Activated CD4-positive, alpha-beta T cell treated with anti-CD3 and anti-CD28 coated beads for 24 hours (primary cell): ENCODE measurements at regions not wholly inside any gene's neighbourhood (a gene's known extent, or its start where the extent isn't known, plus 50 kb on each side); places are given as distances from the start of the nearest gene placed in this dataset.
"Not testable (repeated sequence)": the region's sequence is repeated elsewhere in the genome, so short reads cannot be mapped to it uniquely, and the experiment has no call there.

ENCODE experiments used
- DNase-seq, 2 donors: peaks; one replicate each; pipeline ENCODE4 v3.0.0-alpha.2; 2020; ENCODE audit warnings: low read depth in 2 of 2

- no peak for DNase-seq
Observed at GRCh38 chr2:16973586-16974286, 308.1 kb upstream of the CYRIA start.

DNA sequence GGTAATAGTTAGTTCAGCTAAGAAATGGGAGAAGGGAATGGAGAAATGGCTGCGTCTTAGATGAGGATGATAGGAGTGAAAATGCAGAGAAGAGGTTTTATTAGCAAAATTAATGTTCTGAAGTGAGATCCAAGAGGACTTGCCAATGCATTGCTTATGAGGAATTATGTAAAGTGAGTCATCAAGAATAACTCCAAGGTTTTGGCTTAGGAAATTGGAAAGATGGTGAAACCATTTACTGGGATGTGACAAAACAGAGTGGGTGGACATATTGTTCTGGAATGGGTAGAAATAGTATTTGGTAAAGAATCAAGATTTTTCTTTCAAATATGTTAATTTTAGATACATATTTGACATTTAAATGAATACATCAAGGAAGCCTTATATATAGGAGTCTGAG lies 306.6 kb upstream of the CYRIA start:
- DNase-seq: no peak

GRCh38 chr2:16971722-16972234 lies 306.1 kb upstream of the CYRIA start:
- no peak for DNase-seq

DNA sequence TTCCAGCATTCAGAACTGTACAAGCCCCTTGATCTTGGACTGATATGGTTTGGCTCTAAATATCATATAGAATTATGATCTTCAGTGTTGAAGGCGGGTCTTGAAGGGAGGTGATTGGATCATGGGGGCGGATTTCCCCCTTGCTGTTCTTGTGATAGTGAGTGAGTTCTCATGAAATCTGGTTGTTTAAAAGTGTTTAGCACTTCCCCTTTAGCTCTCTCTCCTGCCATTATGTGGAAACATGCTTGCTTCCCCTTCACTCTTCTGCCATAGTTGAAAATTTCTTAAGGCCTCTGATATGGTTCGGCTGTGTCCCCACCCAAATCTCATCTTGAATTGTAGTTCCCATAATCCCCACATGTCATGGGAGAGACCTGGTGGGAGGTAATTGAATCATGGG lies 305.3 kb upstream of the CYRIA start:
- DNase-seq: not testable (repeated sequence)

- no peak for DNase-seq
Observed at GRCh38 chr2:16962505-16962904, 296.9 kb upstream of the CYRIA start.

- no peak for DNase-seq
Observed at GRCh38 chr2:16960579-16960978, 294.9 kb upstream of the CYRIA start.

DNA sequence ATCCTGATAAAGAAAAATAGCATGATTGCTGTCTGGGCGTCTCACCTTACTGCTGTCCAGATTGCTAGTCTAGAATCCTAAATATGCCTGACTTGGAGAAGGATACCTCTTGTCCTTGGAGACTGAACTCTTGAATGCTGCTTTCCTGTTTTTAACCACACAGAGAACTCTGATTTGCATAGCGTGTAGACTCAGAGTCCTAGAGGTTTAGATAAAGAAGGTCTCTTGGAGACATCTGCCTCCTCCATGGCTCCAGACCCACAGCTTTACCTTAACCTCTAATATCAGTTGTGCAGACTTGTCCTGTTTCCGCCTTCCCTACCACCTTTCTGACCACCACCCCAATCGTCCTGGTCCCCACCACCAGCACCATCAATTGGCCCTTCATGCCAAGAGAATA lies 292.6 kb upstream of the CYRIA start:
- no peak for DNase-seq

- DNase-seq: no peak
Observed at GRCh38 chr2:16952805-16953204, 287.2 kb upstream of the CYRIA start.

- DNase-seq: no peak
Observed at GRCh38 chr2:16952368-16952767, 286.7 kb upstream of the CYRIA start.

DNA sequence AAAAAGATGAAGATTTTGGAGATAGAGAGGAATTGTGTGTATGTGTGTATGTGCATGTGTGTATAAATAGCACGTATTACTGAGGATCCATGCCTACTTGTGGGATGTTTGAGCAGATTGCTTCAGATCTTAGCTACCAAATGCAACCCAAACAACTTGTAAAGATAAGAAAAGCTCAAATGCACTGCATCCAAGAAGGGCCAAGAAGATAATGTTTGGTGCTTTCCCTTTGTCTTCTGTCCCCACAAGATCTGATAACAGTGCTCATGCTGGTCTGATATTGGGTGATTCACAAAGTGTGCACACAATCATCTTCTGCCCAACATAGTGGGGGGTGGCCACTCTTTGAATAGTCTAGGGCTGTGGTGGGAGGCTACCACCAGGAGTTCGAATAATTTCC lies 284.8 kb upstream of the CYRIA start:
- DNase-seq: no peak

GRCh38 chr2:16948710-16949109 lies 283.1 kb upstream of the CYRIA start:
- DNase-seq: no peak

DNA sequence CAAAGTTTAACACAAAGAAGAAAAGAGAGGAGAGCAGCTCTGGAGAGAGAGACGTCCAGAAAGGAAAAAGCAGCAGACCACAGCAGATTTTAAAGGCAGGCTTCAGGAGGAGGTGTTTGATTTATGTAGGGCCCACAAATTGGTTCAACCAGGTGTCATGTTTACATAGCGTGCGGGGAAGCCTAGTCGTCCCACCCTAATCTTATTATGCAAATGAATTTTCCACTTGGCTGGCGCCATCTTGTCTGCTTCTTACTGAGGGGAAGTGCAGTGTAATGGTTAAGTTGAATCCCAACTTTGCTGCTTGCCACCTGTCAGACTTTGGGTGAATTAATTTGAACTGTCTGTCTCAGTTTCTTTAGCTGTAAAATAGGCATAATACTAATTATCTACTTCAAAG lies 282.4 kb upstream of the CYRIA start:
- DNase-seq: no peak

DNA sequence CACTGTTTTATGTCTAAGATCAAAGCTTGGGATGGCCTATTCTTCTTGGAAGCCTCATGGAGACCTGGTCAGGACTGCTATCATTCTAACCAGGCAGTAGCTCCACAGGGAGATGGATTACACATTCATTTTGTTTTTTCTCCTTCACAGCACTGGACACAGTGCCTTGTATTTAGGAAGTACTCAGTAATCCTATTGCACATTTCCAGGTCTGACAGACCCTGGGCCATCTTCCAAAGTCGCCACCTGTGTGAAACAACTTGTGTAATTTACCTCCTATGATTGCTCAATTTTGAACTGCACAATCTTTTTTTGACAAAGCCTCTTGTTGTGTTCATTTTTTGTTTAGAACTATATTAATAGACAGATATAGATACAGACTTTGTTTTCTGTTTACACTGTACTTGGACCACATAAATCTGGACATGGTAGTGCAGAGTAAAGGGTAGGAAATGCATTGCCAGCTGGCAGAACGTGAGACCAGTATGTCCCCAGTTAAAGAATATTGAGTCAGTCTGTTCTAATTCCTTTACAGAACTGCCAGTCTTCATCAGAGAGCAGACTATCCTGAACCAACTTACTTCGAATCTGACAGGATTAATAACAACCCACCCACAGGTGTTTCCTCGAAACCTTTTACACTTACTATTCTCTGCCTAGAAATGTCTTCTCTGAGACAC lies 277.8 kb upstream of the CYRIA start:
- DNase-seq: no peak

GRCh38 chr2:16940214-16940613 lies 274.6 kb upstream of the CYRIA start:
- no peak for DNase-seq

DNA sequence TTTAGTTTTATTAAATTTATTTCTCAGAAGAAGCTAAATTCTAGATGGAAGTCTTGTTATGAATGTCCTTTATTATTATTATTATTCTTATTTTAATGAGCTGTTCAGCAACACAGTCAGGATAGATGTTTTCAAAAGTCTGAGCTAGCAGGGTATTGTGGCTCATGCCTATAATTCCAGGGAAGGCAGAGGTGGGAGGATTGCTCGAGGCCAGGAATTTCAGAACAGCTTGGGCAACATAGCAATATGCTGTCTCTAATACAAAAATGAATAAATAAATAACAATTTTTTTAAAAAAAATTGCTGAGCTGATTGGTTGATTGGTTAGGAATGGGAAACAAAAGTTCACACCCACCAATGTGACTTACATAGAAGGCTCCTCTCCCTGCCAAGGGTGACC lies 274.1 kb upstream of the CYRIA start:
- no peak for DNase-seq

GRCh38 chr2:16933355-16933754 lies 267.7 kb upstream of the CYRIA start:
- no peak for DNase-seq

- no peak for DNase-seq
Observed at GRCh38 chr2:16932826-16933225, 267.2 kb upstream of the CYRIA start.

DNA sequence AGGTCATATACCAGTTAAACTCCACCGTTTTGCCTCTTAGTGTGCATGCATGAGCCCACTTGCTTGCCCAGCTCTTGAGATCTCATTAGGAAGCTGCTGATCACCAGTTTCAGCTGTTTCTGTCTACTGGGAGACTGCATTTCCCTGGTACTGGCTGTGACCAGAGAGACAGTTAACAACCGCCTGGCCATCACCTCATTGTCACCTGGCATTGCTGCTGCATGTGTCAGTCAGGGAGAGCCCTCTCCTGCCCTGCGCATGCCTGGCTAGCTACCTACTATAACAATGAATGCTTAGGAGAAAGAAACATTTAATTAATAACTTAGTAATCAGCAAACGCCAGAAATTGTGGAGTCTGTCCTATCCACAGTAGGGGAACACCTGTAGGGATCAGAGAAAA lies 265.8 kb upstream of the CYRIA start:
- DNase-seq: no peak

DNA sequence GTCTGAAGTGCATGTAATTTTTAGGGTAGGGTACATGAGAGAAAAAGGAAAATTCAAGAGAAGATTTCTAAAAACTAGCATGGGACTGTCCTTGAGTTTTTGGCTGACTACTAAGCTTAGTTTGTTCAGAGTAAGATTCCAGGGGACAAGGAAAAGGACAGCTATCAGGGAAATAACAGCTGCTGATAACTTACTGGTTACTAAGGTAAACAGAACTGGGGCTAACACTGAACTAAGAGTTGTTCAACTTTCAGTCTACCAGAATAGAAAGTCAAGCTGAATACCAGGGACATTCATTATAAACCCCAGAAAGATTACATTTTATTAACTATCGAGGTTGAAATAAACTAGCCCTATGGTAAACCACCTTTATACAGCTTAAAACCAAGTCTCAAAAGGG lies 261.8 kb upstream of the CYRIA start:
- no peak for DNase-seq

DNA sequence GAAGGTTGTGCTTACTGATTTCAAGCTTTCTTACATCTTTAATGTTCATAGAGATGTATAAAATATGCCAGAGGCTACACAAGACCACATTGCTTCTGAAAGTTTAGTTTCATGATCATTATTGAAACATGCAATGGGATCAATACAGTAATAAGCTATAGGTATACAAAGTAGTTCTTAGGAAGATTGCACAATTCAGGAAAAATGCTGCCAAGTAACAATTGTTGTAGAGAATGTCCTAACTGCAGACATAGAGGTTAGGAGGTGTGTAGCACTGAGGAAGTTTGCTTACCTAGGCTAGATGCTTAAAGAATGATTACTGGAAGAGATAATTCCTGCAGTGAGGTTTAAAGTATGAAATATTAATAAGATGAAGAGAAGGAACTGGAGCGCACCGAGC lies 259.5 kb upstream of the CYRIA start:
- DNase-seq: no peak

DNA sequence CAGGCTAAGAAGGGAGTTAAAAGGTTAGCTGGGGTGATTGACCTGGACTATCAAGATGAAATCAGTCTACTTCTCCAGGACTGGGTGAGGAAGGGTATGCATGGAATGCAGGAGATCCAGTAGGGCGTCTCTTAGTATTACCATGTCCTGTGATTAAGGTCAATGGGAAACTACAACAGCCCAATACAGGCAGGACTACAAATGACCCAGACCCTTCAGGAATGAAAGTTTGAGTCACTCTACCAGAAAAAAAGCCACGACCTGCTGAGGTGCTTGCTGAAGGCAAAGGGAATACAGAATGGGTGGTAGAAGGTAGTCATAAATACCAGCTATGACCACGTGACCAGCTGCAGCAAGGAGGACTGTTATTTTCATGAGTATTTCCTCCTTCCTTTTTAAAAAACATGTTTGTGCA lies 249.7 kb upstream of the CYRIA start:
- DNase-seq: not testable (repeated sequence)

GRCh38 chr2:16911746-16912145 lies 246.1 kb upstream of the CYRIA start:
- no peak for DNase-seq

DNA sequence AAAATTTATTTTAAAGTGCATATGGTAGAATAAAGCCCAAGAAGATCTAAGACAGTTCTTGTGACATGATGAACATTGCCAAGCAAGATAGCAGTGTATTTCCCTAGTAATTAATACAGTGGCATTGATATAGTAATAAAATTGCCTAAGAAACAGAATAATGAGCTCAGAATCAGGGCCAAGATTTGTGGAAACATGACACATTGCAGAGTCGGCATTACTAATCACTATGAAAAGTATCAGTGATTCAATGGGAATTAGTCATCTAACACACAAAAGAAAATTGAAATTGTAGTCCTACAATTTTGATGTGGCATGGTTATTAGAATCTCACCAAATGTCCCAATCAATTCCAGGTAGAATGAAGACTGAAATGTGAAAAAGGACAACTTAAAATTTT lies 243.0 kb upstream of the CYRIA start:
- DNase-seq: no peak
